ENCODE measurements at regions not wholly inside any gene's neighbourhood (a gene's known extent, or its start where the extent isn't known, plus 50 kb on each side); places are given as distances from the start of the nearest gene placed in this dataset.
A peak's percentile ranks its signal among the peaks of the same experiment; 100 is the strongest.

DNA sequence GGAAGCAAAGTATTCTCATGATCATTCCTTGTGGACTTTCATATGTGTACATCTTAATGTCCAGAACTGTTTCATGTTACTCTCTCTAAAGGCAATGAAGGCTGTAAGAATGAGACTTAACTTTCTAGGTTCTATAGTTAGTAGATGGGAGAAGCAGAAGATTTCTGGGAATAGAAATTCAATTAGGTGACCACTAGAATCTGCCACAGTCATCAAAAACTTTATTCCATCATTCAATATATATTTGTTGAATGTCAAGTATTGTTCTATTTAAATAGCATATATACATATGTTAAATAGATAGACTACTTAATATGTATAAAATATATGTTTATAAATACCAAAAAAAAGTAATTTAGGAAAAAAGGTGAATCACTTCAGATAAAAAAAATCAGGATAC is 972.9 kb downstream of the SLC6A15 start:
- H3K79me1 ChIP-seq (ENCODE audit: low read depth in 1 of 2, low read length in 2 of 2): no peaks in the 10 kb centered on the region
- H3K56ac ChIP-seq (ENCODE audit: extremely low read depth, insufficient read depth, low read length): no peak overlapping the region
- no peak overlapping the region for H4K5ac ChIP-seq (ENCODE audit: low read depth, low read length)
- TF ChIP-seq MAFK (IDR thresholded peaks at IDR 0.05; ENCODE audit: low read depth, low read length): peak; percentile 58
- no peak for TF ChIP-seq CEBPB (IDR thresholded peaks at IDR 0.05; ENCODE audit: low read depth, low read length)
- TF ChIP-seq RCOR1 (IDR thresholded peaks at IDR 0.05; ENCODE audit: insufficient replicate concordance, low read length): no peak
- TF ChIP-seq, protein P1, sequence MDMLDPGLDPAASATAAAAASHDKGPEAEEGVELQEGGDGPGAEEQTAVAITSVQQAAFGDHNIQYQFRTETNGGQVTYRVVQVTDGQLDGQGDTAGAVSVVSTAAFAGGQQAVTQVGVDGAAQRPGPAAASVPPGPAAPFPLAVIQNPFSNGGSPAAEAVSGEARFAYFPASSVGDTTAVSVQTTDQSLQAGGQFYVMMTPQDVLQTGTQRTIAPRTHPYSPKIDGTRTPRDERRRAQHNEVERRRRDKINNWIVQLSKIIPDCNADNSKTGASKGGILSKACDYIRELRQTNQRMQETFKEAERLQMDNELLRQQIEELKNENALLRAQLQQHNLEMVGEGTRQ (IDR thresholded peaks at IDR 0.05; ENCODE audit: low read depth, low read length): no peak
- TF ChIP-seq NFE2L2 (IDR thresholded peaks at IDR 0.05; ENCODE audit: low read depth, low read length): no peak
- no peak for TF ChIP-seq MAZ (IDR thresholded peaks at IDR 0.05; ENCODE audit: borderline replicate concordance, low read depth, low read length)
- CTCF ChIA-PET: interaction anchor here (0.6 kb wide), 1 partner anchor 1220 kb away, joined by 4 read pairs; no protein-coding TSS in a partner anchor
- H3K27me3 ChIP-seq (ENCODE audit: control insufficient read depth, insufficient read depth, low read length): no peaks in the 10 kb centered on the region
- H3K14ac ChIP-seq (replicated peaks; ENCODE audit: low read depth, low read length): no peak overlapping the region
- H4K91ac ChIP-seq (ENCODE audit: insufficient read depth, low read depth, low read length): no peak overlapping the region
- H3K18ac ChIP-seq (ENCODE audit: low read depth, low read length): no peak overlapping the region
- intact Hi-C loops (cut with micrococcal nuclease): no loop called here
- POLR2A ChIA-PET (ENCODE audit: unreplicated experiment): no interaction called here
- no TSS peak for BruUV-seq (replicated peaks)
- H2BK20ac ChIP-seq (ENCODE audit: low read depth, low read length): no peak overlapping the region
- no peaks in the 10 kb centered on the region for H3K36me3 ChIP-seq (ENCODE audit: control insufficient read depth, insufficient read depth, low read length)
- no peak overlapping the region for H3K4ac ChIP-seq (ENCODE audit: low read depth, low read length)
- no peak overlapping the region for H2BK120ac ChIP-seq (ENCODE audit: low read depth, low read length)
- H3K9ac ChIP-seq (ENCODE audit: low read depth, low read length): no peak overlapping the region
- in situ Hi-C loops (cut with MboI; ENCODE audit: low sequenced_read_pairs): no loop called here
- H3K4me1 ChIP-seq (ENCODE audit: control insufficient read depth, insufficient read depth, low read length): no peaks in the 10 kb centered on the region
- no peak overlapping the region for H2BK15ac ChIP-seq (ENCODE audit: low read depth, low read length)
- H2AK5ac ChIP-seq (ENCODE audit: low read depth, low read length): no peak overlapping the region
- H4K8ac ChIP-seq (ENCODE audit: low read depth in 2 of 2, low read length in 2 of 2): no peak overlapping the region
- H3K4me2 ChIP-seq (ENCODE audit: low read depth, low read length): no peak overlapping the region
- DNase-seq (no peak), ATAC-seq (ENCODE audit: low read depth) (no peak)
- dilution Hi-C loops (cut with HindIII; ENCODE audit: low sequenced_read_pairs, unreplicated experiment): no loop called here
- no peak overlapping the region for H2AK9ac ChIP-seq (replicated peaks; ENCODE audit: low read depth, low read length, poor library complexity)
- no peak overlapping the region for H3K27ac ChIP-seq (ENCODE audit: insufficient read depth, low read length)
- H3K4me3 ChIP-seq (ENCODE audit: insufficient read depth, low read depth, low read length): no peak overlapping the region
- H2BK5ac ChIP-seq (ENCODE audit: low read depth, low read length, poor library complexity, severe bottlenecking): no peak overlapping the region
- no peak overlapping the region for H3K23ac ChIP-seq (ENCODE audit: low read depth, low read length)
- H3K9me3 ChIP-seq (ENCODE audit: control insufficient read depth, insufficient read depth, low read length): no peaks in the 10 kb centered on the region
- H3K9me1 ChIP-seq (ENCODE audit: insufficient read depth, low read length): no peaks in the 10 kb centered on the region
- no peaks in the 10 kb centered on the region for H4K20me1 ChIP-seq (ENCODE audit: insufficient read depth, low read length)
- H2AFZ ChIP-seq (replicated peaks; ENCODE audit: low read length, poor library complexity): no peak overlapping the region

Measured in IMR-90 (cell line).